OCI-LY7 (cell line): ENCODE measurements at regions not wholly inside any gene's neighbourhood (a gene's known extent, or its start where the extent isn't known, plus 50 kb on each side); places are given as distances from the start of the nearest gene placed in this dataset.

Source experiments
- CTCF ChIP-seq: fragments of 200-600 bp; sonication (generic); conservative IDR thresholded peaks from 2 replicates; pipeline ENCODE4 v1.5.1; 2014; ENCODE audit warnings: mild to moderate bottlenecking, antibody characterized with exemption, low read length, moderate library complexity, mixed read lengths
- EZH2phosphoT487 ChIP-seq: fragments of 200-600 bp; sonication (generic); IDR thresholded peaks from 2 replicates; pipeline ENCODE4 v1.6.1; 2018; ENCODE audit warnings: low read depth, borderline replicate concordance, mild to moderate bottlenecking, mixed run types, antibody characterized with exemption, low read length, moderate library complexity, mixed read lengths

GRCh38 chr10:27380929-27381358, 123.2 kb upstream of the RAB18 start:
- no peak for TF ChIP-seq CTCF
- no peak for TF ChIP-seq EZH2phosphoT487
